GM12891 (cell line): ENCODE measurements at regions not wholly inside any gene's neighbourhood (a gene's known extent, or its start where the extent isn't known, plus 50 kb on each side); places are given as distances from the start of the nearest gene placed in this dataset.

Source experiments
- PAX5 ChIP-seq: IDR thresholded peaks from 2 replicates; pipeline ENCODE4 v1.6.1; 2011; ENCODE audit warnings: low read length, moderate library complexity, mild to moderate bottlenecking; ENCODE audit not compliant: insufficient read depth, severe bottlenecking
- POLR2A ChIP-seq: IDR thresholded peaks from 2 replicates; pipeline ENCODE4 v1.6.1; 2011; ENCODE audit warnings: low read depth, low read length, control low read depth
- POLR2AphosphoS5 ChIP-seq: IDR thresholded peaks from 2 replicates; pipeline ENCODE4 v1.6.1; 2011; ENCODE audit warnings: low read depth, low read length, control low read depth
- POU2F2 ChIP-seq: IDR thresholded peaks from 2 replicates; pipeline ENCODE4 v1.6.1; 2011; ENCODE audit warnings: low read depth, mild to moderate bottlenecking, control low read depth, low read length, moderate library complexity
- SPI1 ChIP-seq: IDR thresholded peaks from 2 replicates; pipeline ENCODE4 v1.6.1; 2011; ENCODE audit warnings: low read depth, low read length, control low read depth
- TAF1 ChIP-seq: IDR thresholded peaks from 2 replicates; pipeline ENCODE4 v1.6.1; 2011; ENCODE audit warnings: low read depth, low read length, control low read depth

- TF ChIP-seq POLR2AphosphoS5: no peak
- no peak for TF ChIP-seq POLR2A
- TF ChIP-seq TAF1: no peak
- TF ChIP-seq POU2F2: no peak
- TF ChIP-seq SPI1: no peak
- TF ChIP-seq PAX5: no peak
Measured at GRCh38 chr2:37447446-37447845, 103.0 kb downstream of the QPCT start.
